ENCODE measurements at regions not wholly inside any gene's neighbourhood (a gene's known extent, or its start where the extent isn't known, plus 50 kb on each side); places are given as distances from the start of the nearest gene placed in this dataset.

DNA sequence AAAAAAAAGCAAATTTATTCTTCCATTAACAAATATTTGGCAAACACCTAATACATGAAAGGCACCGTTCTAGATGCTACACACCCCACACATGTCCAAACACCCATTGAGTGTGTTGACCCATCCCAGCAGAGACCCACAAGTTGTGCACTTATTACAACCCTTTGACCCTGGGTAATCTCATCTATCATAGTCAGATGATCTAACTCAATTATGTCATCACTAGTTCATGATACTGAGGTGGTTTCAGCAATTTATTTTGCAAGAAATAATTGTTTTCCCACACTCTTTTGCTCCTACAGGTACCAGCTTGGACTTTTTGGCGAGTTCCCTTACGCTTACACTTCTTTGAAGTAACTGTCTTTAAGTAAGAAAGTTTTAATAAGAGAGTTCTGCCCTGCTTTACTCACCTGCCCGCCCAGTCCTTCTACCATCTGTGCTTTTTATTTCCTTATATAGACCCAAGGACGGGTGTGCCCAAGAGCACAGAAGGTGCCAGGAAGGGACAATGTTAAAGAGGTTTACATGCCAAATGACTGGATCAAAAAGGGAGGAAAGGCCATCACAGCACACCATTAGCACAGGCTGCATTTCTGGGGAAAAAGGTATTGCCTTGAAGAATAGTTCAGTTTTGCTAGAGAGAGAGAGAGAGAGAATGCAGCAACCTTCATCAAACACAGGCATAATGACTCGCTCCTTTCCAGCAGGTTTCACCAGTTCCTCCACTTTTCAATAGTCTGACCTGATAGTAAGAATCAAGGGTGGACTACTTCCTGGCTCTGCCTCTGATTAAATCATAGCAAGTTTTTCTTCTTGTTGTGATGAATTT is 54.5 kb upstream of the ATP11B start:
- TF ChIP-seq POLR2A (IDR thresholded peaks at IDR 0.05; ENCODE audit: low read length) (no peak), GATA1 (IDR thresholded peaks at IDR 0.05; ENCODE audit: low read depth, low read length) (no peak)
